Muscle of back (tissue), 3 donors: ENCODE measurements at regions not wholly inside any gene's neighbourhood (a gene's known extent, or its start where the extent isn't known, plus 50 kb on each side); places are given as distances from the start of the nearest gene placed in this dataset.
"Not testable (repeated sequence)": the region's sequence is repeated elsewhere in the genome, so short reads cannot be mapped to it uniquely, and the experiment has no call there.

Experiments
- DNase-seq, 3 donors: peaks; one replicate each; pipeline versions ENCODE4 v3.0.0 to v3.0.0-alpha.2; 2013

DNA sequence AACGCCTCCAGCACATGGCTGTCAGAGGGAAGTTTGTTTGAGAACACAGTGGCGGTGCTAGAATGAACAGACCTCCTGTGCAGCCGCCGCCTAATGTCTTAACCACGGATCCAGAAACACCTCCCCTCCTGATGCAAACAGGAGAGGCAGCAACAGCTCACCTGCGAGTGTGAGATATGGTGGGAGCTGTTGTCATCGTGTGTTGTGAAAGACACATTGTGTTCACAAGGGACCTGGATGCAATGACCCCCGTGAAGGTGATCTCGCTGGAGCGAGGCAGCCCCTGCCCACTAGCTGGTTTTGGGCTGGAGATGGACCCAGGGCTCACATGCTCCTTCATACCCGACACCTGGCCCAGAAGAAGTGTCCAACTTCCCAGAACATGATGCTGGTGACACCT is 315.3 kb upstream of the C1orf174 start:
- no peak for DNase-seq

- DNase-seq: no peak
Observed at GRCh38 chr1:4216231-4216630, 316.2 kb upstream of the C1orf174 start.

- no peak for DNase-seq
Observed at GRCh38 chr1:4218619-4219018, 318.5 kb upstream of the C1orf174 start.

DNA sequence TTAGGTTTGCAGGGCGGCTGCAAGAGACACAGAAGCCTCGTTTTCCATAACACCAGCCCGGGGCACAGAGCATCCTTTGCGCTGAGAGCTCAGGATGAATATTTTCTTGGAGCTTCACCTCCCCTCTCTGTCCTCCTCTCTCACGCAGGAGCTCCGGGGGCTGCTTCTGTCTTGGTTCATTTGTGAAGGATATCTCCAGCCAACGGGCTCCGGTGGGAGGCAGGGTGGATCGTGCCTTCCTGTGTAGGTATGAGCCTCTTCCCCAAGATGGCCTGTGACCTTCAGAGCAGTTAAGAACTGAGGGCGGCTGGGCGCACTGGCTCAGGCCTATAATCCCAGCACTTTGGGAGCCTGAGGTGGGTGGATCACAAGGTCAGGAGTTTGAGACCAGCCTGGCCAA is 319.0 kb upstream of the C1orf174 start:
- no peak for DNase-seq

DNA sequence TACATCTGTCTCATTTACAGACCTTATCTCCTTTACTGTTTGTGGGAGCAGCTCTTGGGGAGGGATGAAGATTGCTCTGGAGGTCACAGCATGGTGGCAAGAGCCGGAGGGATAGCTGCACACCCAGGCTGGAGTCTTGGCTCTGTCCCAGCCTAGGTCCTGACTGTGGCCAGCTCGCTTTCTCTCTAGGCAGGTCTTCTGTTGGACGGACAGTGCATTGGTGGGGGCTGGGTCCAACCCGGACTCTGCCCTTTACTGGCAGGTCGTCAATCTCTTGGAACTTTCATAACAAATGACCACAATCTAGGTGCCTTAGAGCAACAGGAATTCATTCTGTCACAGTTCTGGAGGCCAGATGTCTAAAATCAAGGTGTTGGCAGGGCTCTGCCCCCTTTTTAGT is 319.8 kb upstream of the C1orf174 start:
- DNase-seq: no peak

DNA sequence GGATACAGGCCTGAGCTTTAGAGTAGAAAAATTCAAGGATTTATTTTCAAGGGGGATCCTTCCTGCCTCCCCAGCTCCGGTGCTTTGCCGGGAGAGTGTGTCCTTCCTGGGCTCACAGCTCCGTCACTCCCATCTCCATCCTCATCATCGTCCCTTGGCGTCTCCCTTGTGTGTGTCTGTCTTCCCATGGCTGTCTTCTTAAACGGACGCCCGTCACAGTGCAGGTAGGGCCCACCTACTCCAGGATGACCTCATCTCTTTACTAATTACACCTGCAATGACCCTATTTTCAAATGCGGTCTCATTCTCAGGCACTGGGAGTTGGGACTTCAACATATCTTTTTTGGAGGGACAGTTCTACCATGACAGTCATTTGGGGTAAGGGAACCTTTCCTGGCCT is 320.3 kb upstream of the C1orf174 start:
- no peak for DNase-seq

- no peak for DNase-seq
Observed at GRCh38 chr1:4221107-4221506, 321.0 kb upstream of the C1orf174 start.

GRCh38 chr1:4224684-4225467 is 324.8 kb upstream of the C1orf174 start:
- DNase-seq: no peak

DNA sequence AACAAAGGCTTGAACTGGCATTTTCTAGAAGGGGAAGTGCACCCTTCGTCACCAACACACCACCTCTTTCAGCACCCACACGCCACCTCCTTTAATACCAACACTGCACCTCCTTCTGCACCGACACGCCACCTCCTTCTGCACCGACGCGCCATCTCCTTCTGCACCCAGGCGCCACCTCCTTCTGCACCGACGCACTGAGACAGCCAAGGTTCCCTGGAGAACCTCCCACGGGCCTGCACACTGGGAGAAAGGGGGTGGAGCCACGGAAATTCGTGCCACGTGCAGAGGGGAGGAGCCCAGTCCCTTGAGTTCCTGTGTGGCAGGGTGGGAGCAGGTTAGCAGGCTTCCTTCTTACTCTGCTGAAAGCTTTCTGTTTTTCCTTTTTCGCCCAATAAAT is 327.9 kb upstream of the C1orf174 start:
- DNase-seq: no peak

- DNase-seq: no peak
Observed at GRCh38 chr1:4253935-4254334, 353.9 kb upstream of the C1orf174 start.

- no peak for DNase-seq
Observed at GRCh38 chr1:4256351-4256750, 356.3 kb upstream of the C1orf174 start.

DNA sequence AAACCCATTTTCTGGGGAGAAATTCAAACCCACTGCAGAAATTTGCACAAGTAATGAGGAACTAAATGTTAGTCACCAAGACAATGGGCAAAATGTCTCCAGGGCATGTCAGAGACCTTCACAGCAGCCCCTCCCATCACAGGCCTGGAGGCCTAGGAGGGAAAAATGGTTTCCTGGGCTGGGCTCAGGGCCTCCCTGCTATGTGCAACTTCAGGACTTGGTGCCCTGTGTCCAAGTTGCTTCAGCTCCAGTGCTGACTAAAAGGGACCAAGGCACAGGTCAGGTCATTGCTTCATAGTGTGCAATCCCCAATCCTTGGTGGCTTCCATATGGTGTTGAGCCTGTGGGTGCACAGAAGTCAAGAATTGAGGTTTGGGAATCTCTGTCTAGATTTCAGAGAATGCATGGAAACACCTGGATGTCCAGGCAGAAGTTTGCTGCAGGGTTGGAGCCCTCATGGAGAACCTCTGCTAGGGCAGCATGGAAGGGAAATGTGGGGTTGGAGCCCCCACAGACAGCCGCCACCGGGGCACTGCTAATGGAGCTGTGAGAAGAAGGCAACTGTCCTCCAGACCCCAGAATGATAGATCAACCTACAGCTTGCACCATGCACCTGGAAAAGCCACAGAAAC is 358.2 kb upstream of the C1orf174 start:
- DNase-seq: not testable (repeated sequence)

DNA sequence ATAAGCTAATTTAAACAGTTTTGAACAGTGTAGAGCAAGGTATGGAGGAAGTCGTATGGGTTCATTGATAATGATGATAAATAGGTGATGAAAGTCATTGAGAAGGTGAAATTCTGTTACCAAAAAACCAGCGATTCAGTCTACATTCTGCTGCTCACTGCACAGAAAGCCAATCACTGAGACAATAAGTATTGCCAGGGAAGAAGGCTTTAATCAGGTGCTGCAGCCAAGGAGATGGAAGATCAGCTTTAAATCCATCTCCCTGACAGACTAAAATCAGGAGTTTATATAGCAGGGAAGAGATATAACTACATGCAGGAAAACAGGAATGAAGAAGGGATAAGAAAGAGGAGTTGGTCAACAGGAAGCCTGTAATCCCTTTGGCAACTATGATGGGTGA is 361.3 kb upstream of the C1orf174 start:
- DNase-seq: no peak

DNA sequence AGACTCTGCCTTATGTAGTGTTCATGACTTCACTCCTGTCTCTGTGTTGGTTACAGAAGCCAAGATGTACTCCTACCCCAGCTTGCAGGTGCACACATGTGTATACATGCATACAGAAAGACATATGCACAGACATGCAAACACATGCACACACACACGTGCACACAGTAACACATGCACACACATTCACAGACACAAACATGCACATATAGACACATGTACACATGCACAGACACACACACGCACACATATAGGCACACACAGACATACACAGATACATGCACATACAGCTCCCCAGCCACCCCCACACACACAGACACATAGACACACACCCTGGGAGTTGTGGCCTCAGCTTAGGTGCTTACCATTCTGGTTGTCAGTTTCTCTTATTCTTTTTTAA is 362.6 kb upstream of the C1orf174 start:
- no peak for DNase-seq

- DNase-seq: no peak
Observed at GRCh38 chr1:4263699-4264098, 363.6 kb upstream of the C1orf174 start.

GRCh38 chr1:4265836-4266235 is 365.8 kb upstream of the C1orf174 start:
- DNase-seq: no peak

- no peak for DNase-seq
Observed at GRCh38 chr1:4267381-4268261, 367.5 kb upstream of the C1orf174 start.

DNA sequence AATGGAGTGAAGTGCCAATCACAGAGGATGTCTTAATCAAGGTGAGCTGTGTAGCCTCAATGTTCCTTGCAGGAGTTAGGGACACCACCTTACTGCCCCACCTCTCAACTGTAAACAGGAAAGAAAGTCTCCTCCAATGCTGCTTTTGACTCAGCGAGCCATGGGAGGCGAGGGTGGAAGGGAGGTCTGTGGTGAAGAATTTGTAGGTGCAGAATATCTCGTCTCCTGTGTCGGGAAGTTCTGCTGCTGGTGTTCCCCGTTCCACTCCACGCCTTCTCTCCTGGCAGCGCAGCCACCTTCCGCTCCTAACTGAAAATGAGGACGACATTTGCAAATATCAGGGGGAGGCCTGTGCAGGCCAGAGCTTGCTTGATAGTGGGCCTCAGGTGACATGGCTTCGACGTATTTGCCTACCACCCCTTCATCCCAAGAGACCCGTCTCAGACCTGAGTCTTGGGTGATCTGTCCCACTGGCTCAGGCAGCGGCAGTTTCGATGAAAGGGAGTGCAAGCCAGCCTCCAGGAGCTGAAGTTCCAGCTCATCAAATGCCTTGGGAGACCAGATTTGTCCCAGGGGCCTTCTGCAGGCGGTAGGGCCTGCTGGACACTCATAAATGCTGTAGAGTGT is 368.3 kb upstream of the C1orf174 start:
- no peak for DNase-seq

DNA sequence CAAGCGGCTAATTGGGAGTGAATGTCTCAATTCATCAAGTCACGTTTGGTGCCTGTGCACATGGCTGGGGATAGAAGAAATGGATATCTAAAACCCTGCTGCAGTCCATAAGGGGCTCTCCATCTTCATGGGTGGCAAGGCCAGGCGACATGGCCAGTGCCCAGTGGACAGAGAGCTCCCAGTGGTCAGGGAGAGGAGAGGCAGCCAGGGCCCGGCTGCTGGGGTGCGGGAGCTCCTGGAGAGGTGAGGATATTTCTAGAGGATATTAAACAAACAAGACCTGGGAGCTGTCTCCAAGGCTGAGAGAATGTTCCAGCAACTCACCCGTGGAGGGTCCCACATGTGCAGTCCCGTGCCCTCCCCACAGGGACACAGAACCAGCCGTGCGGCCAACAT is 368.8 kb upstream of the C1orf174 start:
- no peak for DNase-seq

DNA sequence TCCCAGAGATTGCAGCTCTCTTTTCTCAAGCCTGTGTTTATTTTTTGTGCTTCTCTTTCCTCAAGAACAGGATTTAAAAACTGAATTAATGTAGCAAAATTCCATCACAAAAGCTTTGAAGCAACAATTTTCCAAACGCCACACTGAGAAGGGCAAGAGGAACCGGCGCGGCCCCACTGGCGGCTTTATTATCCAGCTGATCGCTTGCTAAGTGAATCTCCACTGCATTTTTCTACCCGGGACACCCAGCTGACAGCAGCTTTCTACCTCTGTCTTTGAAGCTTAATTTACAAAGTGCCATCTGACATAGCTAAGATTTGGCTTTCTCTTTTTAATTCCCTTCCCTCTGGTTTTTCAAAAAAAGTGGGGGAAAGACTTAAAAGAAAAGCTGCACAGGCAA is 369.3 kb upstream of the C1orf174 start:
- DNase-seq: no peak

DNA sequence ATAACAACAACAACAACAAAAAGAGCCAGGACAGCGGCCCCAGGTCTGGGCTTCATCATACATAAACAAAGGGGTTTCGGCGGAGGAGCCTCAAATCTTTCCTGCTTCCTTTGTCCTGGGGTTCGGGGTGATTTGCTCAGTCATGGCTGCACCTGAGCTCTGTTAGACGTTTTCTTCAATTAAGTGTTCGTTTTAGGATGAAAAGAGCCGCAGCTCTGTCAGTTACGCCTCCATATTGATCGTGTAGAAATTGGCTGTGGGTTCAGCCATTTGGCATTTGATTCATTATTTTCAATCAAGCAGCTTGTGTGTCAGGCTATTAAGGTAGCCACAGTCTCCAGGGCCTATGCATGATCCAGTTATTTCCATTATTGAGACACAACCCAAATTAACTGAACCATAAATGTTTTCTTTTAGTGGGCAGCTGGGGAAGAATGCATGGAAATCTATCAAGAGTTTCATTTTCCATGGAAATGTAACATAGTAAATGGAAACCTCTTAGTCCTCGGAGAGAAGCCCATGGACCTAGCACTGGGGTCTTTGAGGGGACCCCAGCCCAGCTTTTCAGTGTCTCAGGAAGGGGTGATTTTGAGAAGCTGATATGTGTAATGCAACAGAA is 370.0 kb upstream of the C1orf174 start:
- DNase-seq: no peak
